Adrenal gland (tissue), 9 donors: ENCODE measurements at regions not wholly inside any gene's neighbourhood (a gene's known extent, or its start where the extent isn't known, plus 50 kb on each side); places are given as distances from the start of the nearest gene placed in this dataset.

ENCODE experiments used
- DNase-seq, 7 donors: peaks; one replicate each; pipeline ENCODE4 v3.0.0-alpha.2; 2019 to 2020
- H3K27ac ChIP-seq, 5 donors: fragments of 200-600 bp; sonication (generic) in 4 of 5; 1 replicate in 3 of 5; 2 replicates in 2 of 5; pipeline versions ENCODE4 v1.5.1 to v1.8.0; 2016 to 2020; ENCODE audit warnings: mild to moderate bottlenecking in 1 of 5
- H3K27me3 ChIP-seq: fragments of 200-600 bp; 2 replicates; pipeline ENCODE4 v1.8.0; 2021
- H3K36me3 ChIP-seq, 2 donors: fragments of 200-600 bp; replicated peaks in 1 of 2; 1 replicate in 1 of 2; 2 replicates in 1 of 2; pipeline versions ENCODE4 v1.5.1 to v1.8.0; 2018 to 2022
- H3K4me1 ChIP-seq, 2 donors: fragments of 200-600 bp; replicated peaks in 1 of 2; 1 replicate in 1 of 2; 2 replicates in 1 of 2; pipeline versions ENCODE4 v1.5.1 to v1.8.0; 2018 to 2021
- H3K4me3 ChIP-seq, 4 donors: fragments of 200-600 bp; sonication (generic) in 3 of 4; one replicate each; pipeline ENCODE4 v1.5.1; 2016 to 2018
- H3K9me3 ChIP-seq, 3 donors: fragments of 200-600 bp; sonication (generic) in 1 of 3; replicated peaks in 1 of 3; 1 replicate in 2 of 3; 2 replicates in 1 of 3; pipeline versions ENCODE4 v1.5.1 to v1.8.0; 2016 to 2021
- POLR2A ChIP-seq, 2 donors: fragments of 450-650 bp; IDR thresholded peaks; one replicate each; pipeline ENCODE4 v1.6.1; 2017; ENCODE audit warnings: antibody characterized with exemption in 2 of 2, mild to moderate bottlenecking in 2 of 2, moderate library complexity in 1 of 2
- WGBS, 4 donors: extraction: QIAGEN DNeasy Blood & Tissue Kit in 2 of 4; methylation state at CpG; one replicate each; pipeline versions ENCODE4 v1.1.5 to v1.1.7; 2013 to 2017; 5-methylcytosine and 5-hydroxymethylcytosine counted together
- intact Hi-C, 2 donors: fragments of 100-400 bp; cut with DNase I; formaldehyde crosslinking; loops; one replicate each; pipeline versions ENCODE4 v1.14.1 to v1.15.0; 2022 to 2023
- TF ChIP-seq, protein P1 (sequence below), 6 experiments: fragments of 450-650 bp in 4 of 6; fragments of 200-600 bp in 2 of 6; sonication (generic) in 1 of 6; IDR thresholded peaks; 1 replicate in 5 of 6; 2 replicates in 1 of 6; pipeline versions ENCODE4 v1.5.1 to v1.8.0; 2016 to 2021; ENCODE audit warnings: antibody characterized with exemption in 6 of 6, mild to moderate bottlenecking in 2 of 6, moderate library complexity in 1 of 6
- donor health status: healthy with polysubstance abuse.
- donor health status: Bipolar disorder and iron deficiency.
- donor health status: DM: yes; HTN: yes; CAD: no.
- donor health status: DM: no; HTN: no; CAD: no.
- donor health status: DM: no; HTN: no; CAD: no.

DNA sequence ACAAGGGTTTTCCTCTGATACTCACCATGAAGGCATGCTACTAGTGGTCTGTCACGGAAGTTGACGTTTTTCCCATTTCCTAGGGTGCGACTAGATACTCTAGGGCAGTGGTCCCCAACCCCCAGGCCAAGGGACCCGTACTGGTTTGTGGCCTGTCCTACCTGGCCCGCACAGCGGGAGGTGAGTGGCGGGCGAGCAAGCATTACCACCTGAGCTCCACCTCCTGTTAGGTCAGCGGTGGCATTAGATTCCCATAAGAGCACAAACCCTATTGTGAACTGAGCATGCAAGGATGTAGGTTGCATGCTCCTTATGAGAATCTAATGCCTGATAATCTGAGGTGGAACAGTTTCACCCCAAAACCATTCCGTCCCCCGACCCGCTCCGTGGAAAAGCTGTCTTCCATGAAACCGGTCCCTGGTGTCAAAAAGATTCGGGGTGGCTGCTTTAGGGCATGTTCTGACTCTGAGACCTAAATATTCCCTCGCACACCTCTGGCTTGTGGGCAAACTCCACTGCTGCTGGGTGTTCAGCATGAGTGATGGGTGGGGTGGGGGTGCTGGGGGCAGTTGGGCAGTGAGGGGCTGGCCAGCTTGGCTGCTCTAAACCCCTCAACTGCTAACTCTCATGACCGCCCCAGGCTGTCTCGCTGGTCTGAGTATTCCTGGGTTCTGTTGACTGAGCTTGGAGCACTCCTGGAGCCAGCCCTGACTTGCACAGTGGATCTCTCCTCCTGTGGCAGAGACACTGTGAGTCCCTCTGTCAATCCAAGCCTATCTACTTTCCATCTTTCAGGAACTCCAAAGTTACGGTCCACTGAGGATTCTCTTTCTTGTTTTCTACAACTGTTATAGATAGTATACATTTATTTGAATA, 78.3 kb upstream of the NEK6 start:
- WGBS, 4 donors = 82 to 87% (median 86%) methylated on average over 15 to 19 of the region's 19 CpGs
- H3K9me3 ChIP-seq = no peaks in the 10 kb centered on the region
- intact Hi-C loops = no loop called here
- H3K4me3 ChIP-seq = no peak overlapping the region
- H3K27me3 ChIP-seq = peaks cover 7% of the 10 kb centered on the region
- TF ChIP-seq POLR2A (IDR thresholded peaks at IDR 0.05) = no peak
- TF ChIP-seq, protein P1, sequence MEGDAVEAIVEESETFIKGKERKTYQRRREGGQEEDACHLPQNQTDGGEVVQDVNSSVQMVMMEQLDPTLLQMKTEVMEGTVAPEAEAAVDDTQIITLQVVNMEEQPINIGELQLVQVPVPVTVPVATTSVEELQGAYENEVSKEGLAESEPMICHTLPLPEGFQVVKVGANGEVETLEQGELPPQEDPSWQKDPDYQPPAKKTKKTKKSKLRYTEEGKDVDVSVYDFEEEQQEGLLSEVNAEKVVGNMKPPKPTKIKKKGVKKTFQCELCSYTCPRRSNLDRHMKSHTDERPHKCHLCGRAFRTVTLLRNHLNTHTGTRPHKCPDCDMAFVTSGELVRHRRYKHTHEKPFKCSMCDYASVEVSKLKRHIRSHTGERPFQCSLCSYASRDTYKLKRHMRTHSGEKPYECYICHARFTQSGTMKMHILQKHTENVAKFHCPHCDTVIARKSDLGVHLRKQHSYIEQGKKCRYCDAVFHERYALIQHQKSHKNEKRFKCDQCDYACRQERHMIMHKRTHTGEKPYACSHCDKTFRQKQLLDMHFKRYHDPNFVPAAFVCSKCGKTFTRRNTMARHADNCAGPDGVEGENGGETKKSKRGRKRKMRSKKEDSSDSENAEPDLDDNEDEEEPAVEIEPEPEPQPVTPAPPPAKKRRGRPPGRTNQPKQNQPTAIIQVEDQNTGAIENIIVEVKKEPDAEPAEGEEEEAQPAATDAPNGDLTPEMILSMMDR (IDR thresholded peaks at IDR 0.05) = no peak
- no peak overlapping the region for H3K27ac ChIP-seq
- DNase-seq = no peak
- H3K4me1 ChIP-seq = no peaks in the 10 kb centered on the region
- no peaks in the 10 kb centered on the region for H3K36me3 ChIP-seq

- DNase-seq = peak in 5 of 7 donors; percentile 25 to 61 (median 31)
- no peak overlapping the region for H3K4me3 ChIP-seq
- no peak overlapping the region for H3K27ac ChIP-seq
- H3K27me3 ChIP-seq = peaks cover 11% of the 10 kb centered on the region
- intact Hi-C loops = no loop called here
- WGBS, 4 donors = 24 to 50% (median 35%) methylated on average over 6 to 7 of the region's 7 CpGs
- no peaks in the 10 kb centered on the region for H3K36me3 ChIP-seq
- no peaks in the 10 kb centered on the region for H3K4me1 ChIP-seq
- H3K9me3 ChIP-seq = no peaks in the 10 kb centered on the region
- no peak for TF ChIP-seq POLR2A (IDR thresholded peaks at IDR 0.05)
- TF ChIP-seq, protein P1 (IDR thresholded peaks at IDR 0.05) = no peak
Measured at GRCh38 chr9:124180557-124180956, 77.2 kb upstream of the NEK6 start.

DNA sequence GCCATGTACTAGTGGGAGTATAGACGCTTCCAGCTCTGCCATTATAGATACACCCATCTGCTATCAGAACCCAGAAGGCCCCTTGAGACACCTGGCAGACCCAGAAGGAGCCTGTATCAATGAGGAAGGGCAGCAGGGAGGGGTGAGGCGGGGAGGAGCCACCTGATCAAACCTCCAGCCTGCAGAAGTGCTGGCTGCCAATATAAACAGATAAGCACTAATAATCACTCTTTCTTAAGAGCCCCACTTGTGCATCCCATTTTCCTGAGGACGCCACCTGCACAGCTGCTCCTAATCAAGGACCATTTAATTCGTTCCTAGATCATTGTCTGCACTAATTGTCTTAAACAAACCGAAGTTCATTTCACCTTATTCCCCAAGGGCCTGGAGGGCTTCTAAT, 75.0 kb upstream of the NEK6 start:
- intact Hi-C loops = no loop called here
- Histone ChIP-seq H3K27ac (no peak overlapping the region), H3K36me3 (no peaks in the 10 kb centered on the region)

GRCh38 chr9:124183772-124184171, 74.0 kb upstream of the NEK6 start:
- Histone ChIP-seq H3K27me3 (peaks cover 12% of the 10 kb centered on the region), H3K4me1 (no peaks in the 10 kb centered on the region), H3K36me3 (no peaks in the 10 kb centered on the region), H3K9me3 (no peaks in the 10 kb centered on the region), H3K27ac (no peak overlapping the region), H3K4me3 (no peak overlapping the region)
- TF ChIP-seq, protein P1 (IDR thresholded peaks at IDR 0.05) = no peak
- no peak for TF ChIP-seq POLR2A (IDR thresholded peaks at IDR 0.05)
- intact Hi-C loops = no loop called here
- DNase-seq = no peak
- 79 to 93% (median 84%) methylated on average over 3 of the region's 3 CpGs for WGBS, 4 donors

More for the DNA sequence above, 75.0 kb upstream of the NEK6 start:
- peak in 1 of 7 donors; percentile 33 for DNase-seq
- 59 to 68% (median 63%) methylated on average over 5 of the region's 5 CpGs for WGBS, 4 donors
- Histone ChIP-seq H3K4me3 (no peak overlapping the region), H3K4me1 (no peaks in the 10 kb centered on the region), H3K27me3 (peaks cover 17% of the 10 kb centered on the region), H3K9me3 (no peaks in the 10 kb centered on the region)
- TF ChIP-seq POLR2A (IDR thresholded peaks at IDR 0.05) = no peak
- TF ChIP-seq, protein P1 (IDR thresholded peaks at IDR 0.05) = no peak
